ENCODE measurements at regions not wholly inside any gene's neighbourhood (a gene's known extent, or its start where the extent isn't known, plus 50 kb on each side); places are given as distances from the start of the nearest gene placed in this dataset.

DNA sequence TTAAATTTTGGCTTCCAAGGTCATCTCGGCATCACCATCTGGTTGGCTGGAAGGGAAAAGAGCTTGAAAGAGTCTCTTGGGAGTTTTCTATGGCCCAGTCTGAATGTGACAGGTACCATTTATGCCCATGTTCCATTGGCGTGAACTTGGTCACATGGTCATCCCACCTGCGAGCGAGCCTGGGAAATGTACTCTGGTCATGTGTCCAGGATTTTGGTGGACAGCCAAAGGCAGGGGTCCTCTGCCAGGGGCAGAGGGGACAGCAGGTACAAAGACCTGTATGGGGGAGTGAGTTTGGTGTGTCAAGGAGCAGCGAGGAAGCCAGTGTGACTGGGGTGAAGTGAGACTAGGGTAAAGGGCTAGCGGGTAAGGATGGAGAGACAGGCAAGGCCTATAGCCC, 112.6 kb downstream of the CDC5L start:
- DNase-seq, result no peak

DNA sequence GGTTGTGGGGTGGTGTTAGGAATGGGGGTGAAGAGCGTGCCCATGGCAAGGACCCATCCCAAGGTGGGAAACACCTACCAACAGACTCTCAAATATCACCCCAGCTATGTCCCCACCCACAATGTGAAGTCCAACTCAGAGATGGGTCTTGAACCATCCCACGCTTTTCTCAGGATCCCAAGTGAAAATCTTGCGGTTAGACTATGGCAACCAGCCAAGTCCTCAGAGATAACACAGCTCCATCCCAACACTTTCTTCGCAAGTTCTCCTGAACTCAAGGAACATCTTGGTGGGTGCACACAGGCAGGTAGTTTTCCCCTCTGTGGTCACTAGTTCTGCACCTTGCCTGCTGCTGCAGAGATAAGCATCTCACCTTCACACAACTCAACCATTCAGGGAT, 116.0 kb downstream of the CDC5L start:
- no peak for DNase-seq

DNA sequence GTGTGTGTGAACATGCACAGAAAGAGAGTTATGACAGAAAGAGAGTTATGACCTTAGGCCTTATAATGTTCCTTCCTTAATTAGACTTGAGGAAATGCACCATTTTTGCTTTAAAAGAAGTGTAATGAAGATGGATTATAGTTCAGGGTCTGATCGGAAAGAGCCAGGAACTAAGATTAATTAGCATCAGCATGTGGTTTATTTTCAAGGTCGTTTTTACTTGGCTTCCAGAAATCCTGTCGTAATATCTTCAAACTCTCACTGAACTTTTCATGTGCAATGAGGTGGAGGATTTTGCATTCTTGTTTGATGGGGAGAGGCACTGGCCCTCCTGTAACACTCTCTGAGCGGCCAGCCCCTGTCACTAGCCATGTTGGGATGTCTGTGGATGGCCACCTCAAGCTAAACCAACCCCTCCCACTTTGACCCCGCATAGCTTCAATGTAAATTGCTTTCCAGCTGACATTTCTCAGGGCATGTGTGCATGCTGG, 116.8 kb downstream of the CDC5L start:
- no peak for DNase-seq

DNA sequence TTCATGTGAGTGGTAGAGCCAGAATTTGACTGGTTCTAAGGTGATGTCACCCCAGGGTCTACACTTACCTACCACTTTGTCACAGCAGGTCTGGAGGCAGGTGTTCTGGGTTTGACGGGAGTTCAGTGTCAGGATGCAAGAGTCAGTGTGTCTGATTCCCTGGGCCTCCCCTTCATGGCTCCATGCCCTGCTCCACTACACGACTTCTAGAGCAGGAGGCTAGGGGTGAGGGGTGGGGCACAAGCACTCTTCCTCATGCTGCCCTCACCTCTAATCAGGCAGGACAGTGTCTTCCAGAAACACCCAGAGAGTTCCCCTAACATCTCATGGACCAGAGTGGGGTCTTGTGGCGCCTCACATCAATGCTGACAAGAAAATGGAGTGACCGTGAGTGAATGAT, 118.2 kb downstream of the CDC5L start:
- no peak for DNase-seq

DNA sequence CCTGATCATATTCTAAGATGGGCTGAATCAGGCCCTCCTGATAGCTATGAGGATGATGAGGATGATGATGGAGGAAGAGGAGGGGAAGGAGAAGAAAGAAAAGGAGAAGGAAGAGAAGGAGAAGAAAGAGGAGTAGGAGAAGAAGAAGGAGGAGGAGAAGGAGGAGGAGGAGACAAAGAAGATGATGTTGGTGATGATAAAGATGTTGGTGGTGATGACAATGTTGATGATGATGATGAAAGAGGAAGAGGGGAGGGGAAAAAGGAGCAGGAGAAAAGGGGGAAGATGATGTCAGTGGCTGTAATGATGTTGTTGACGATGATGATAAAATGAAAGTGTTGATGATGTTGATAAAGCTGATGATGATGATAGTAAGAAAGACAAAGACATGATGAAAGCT, 119.5 kb downstream of the CDC5L start:
- DNase-seq, result no peak

DNA sequence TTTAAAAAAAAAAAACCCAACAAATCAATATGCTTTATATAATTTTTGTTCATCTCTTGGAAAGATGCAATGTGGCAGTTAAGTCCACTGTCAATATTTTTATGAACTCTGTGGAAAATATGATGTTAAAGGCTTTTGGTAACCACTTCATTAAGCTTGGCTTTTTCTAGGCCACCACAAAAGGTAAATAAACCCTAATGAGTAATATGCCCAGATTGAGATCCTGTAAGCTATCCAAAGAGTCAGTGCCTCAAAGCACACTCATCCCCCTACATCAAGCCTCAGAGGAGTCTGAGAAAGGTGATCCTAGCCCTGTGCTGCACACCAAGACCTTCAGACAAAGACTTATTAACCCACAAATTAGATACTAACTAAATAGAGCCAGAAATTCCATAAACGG, 121.1 kb downstream of the CDC5L start:
- DNase-seq, result no peak

DNA sequence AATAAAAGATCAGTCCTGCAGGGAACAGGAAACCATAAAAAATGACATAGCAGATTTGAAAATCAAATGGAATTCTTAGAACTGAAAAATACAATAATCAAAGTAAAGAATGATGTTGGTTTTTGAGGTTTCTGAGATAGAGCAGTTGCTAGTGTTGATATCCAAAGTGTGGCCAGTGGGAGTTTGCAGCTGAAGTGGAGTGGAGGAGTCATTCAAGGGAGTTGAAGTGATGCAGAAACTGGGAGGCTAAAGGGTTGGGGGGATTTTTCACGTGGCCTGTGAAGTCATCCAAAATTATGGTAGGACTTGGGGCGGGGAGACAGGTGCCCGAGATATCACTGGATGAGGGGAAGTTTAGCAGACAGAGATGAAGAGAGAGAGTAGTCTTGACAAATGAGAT, 123.6 kb downstream of the CDC5L start:
- DNase-seq, result no peak

DNA sequence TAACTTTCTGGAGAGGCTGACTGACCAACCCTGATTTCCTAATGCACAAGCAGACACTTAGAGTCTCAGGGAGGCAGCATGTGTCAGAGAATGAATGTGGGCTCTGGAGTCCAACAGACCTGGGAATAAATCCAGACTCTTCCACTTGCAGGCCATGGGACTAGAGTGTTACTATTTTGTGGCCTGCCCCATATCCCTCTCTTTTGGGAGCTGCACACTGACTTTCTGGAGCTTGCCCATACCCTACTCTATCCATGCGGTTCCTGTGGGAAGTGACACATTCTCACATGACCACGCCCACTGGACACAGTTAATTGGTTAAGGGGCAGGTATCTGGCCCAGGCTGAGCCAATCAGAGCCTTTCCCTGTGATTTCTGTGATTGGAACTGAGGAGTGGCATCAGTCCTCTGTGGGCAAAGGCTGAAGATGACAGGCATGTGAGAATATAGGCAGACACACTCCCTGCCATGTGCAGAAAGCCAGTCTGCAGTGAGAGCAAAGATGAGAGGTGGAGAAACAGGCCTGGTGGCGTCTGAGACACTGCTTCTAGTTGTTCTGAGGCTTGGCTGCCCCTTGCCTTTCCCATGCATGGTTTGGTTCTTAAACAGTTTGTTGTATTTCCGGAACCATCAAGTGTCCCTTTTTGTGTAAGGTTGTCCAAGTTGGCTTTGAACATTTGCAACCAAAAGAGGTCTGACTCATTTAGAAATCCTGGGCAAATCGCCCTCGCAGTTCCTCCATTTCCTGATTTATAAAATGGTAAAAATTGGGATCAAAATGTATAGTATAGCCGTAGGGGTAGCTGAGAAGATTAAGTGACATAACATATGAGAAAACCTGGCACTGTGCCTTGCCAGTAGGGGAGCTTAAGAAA, 125.6 kb downstream of the CDC5L start:
- DNase-seq, result no peak

DNA sequence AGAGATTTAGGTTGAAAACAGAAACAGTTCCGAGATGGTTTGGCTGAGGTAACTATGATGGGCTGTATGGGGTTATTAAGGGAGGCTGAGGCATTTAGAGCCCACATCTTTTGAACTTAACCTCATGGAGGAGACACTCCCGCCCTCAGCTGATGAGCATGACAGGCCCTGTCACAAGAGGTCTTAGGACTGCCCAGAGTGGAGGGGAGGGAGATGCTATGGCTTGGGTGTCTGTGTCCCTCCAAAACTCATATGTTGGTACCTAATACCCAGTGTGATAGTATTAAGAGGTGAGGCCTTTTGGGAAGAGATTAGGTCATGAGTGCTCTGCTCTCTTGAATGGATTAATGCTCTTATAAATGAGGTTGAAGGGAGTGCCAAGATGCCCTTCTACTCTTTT, 126.6 kb downstream of the CDC5L start:
- no peak for DNase-seq

DNA sequence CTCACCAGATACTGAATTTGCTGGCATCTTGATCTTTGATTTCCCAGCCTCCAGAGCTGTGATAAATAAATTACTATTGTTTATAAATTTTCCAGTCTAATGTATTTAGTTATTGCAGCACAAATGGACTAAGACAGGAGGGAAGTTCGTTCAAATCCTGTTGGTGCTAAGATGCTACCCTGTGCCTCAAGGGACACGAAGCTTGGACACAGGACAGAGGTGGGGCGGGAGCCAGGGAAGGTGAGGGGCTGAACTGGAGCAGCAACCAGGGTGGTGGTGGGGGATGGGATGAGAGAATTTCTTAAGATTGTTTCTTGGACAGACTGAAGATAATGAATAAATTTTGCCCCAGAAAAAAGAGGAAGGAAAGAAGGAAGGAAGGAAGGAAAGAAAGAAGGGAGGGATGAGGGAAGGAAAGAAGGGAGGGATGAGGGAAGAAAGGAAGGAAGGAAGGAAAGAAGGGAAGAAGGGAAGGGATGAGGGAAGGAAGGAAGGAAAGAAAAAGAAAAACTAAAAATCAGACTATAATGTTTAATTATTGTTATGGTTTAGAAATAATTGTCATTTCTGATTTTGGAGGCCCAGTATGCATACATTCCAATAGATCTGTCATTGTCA, 127.2 kb downstream of the CDC5L start:
- no peak for DNase-seq

DNA sequence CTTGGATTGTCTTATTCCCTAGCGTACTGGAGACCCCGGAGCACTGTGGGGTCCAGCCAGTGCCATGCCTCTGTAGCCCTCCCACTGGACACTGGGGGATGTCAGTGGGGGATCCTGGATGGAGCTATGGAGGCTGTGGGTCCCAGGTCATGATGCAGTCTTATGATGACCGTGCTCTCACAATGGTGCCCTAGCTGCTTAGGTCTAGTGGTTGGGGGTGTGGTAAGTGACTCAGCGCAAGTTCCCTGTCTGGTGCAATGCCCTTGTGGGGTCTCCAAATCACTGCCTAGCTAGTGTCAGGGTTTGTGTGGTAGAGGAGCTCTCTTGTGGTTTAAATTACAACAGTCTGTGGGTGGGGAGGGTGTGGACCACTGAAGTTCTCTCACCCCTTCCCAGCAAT, 135.4 kb downstream of the CDC5L start:
- DNase-seq, result peak; percentile 18

DNA sequence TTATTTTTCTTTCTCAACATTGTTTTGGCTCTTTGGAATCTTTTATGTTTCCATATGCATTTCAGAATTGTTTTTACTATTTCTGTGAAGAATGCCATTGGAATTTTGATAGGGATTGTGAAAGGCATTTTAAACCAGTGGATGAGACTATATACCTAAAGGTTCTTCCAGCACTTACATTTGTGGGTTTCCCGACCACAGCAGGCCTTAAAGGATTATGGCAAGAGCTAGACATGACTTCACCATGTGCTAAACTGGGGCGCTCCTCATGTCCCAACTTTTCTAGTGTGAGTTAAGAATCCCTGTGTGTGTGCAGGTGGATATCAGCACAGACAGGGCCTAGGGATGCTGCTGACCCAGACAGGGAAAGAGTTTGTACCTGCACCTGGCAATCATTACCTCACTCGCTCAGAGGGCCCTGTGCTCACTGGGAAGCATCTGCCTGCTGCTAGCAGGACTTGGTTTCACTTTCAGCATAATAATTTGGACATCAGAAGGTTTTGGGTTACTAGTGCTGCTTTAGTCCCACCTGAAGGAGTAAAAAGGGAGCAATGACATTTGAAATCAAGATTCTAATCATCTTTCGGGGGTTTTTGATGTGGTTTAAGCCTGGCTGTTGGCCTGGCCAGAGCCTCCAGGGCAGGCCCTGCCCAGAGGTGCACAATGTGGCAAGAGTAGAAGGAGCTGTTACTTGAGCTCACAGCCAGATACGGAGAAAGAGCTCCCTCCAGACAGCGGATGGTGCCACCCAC, 137.1 kb downstream of the CDC5L start:
- no peak for DNase-seq

DNA sequence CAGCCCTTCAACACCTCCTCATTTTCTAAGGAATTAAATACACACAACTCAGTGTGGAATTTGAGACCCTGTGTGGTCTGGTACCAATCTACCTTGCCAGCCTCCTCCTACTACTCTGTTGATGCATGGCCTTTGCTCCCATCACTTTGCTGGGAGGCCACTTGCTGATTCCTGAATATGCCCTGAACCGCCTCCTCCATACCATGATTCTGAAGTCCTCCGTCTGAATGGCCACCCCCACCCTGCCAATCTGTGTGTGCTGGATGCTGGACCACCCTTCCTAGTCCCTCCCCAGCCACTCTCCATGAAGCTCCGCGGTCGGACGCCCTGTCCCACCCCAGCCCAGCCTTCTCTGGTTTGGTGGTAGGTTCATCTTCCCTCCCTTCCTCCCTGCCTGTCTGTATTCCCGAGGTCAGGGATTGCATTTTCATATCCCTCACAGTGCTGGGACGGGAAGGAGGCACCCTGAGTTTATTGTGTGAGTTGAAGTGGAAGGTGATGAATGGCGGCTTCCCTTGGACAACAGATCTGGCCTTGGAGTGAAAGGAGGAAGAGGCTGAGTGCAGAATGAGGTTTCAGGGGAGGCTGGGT, 138.3 kb downstream of the CDC5L start:
- DNase-seq, result no peak

DNA sequence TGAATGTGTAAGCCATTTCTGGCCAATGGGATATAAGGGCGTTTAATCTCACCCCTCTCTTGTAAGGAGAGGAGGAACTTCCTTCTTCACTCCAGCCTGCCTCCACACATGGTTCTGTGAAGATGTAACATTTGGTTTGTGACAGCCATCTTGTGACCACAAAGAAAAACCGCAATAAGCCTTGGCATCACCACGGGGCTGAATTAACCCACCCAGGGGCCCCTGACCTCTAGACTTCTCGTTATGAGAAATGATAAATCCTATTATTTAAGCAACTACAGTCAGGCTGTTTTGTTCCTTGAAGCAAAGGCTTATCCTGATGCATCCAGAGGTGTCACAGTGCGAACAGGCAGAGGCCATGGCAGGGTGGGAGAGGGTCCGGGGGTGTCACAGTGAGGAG, 139.7 kb downstream of the CDC5L start:
- peak; percentile 64 for DNase-seq

DNA sequence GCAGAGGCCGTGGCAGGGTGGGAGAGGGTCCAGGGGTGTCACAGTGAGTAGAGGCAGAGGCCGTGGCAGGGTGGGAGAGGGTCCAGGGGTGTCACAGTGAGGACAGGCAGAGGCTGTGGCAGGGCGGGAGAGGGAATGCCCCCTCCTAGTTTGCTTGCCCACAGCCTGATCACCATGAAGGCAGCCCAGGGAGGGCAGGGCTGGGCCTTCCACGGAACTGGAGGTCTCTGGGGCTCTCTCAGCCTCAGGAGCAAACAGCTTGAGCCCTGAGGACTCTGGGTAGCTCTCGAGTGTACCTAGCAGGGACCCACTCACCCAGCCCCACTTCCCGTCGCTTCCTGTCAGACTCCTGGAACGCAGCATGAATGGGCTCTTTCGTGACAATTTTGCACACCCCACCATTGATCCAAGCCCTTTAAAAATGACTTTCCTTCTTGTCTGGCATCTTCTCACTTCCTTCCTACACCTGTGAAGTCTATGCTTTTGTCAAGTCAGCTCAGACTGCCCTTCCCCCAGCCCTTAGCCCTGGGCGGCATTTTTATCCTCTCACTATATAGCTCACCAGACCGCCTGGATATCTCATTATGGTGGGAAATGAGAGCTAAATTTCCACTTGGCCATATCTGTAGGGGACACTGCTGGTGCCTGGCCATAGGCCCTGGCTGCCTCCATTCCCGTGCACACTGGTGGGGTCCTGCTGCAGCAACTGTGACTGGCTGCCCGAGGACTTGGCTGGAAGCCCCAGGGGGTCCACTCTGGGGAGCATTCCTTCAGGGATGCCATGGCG, 140.3 kb downstream of the CDC5L start:
- DNase-seq, result no peak

DNA sequence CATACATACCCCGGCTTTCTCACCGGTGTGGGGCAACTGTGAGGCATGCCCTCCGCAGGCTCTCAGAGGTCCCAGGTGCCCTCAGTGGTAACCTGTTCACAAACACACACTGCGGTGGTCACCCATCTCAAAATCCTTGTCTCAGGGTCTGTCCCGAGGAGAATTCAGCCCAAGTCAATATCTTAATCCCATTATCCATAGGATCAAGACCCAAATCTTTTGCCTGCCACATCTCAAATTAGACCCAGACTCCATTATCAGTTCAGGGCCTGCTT, 140.8 kb downstream of the CDC5L start:
- DNase-seq, result no peak

DNA sequence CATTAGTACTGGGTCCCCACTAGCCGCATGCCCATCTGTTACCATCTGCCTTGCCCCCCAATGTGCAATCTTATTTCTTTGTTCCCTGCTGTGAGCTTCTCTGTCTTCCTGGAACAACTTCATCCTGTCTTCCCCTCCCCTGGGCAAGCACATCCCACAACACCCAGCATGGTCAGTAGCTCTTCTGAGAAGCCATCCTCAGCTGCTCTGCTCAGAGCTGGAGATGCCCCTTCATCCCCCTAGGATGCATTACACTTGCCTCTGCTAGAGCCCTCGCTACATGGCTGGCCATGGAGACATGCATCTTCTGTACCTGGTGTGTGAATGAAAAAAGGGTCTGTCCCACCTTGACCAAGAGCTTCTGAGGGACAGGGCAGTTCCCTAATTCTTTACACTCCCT, 141.2 kb downstream of the CDC5L start:
- DNase-seq, result no peak

DNA sequence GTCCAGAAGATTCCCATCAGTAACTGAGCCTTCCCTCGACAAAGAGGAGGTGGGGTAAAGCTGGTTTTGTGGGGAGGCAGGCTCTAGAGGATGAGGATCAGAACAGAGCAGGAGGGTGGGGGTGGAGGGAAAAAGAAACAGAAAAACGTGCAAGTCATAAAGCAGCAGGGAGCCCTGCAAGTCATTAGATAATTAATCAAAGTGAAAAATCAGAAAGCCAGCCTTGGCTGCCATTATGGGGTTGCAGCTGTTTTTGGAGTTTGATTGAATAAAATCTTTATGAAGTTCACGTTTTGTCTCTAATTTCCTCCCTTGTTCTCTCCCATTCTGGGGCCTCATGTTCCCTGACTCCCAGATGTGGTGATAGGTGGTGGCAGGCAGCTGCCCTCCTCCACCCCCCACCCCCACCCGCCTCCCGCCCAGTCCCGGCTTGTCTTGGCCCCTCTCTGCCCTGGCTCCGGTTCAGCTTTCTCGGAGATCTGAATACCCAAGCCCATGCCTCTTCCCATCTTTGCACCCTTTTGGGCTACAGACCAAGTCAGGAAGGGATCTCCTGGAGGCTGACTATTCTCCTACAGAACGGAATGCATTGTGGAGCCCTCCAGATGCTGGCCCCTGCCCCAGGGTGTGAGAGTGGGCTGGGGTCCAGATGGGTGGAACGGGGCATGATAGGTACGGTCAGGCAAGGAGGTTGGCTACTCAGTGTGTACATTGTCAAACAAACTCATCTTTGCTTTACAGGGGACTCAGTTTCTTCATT, 141.8 kb downstream of the CDC5L start:
- no peak for DNase-seq

DNA sequence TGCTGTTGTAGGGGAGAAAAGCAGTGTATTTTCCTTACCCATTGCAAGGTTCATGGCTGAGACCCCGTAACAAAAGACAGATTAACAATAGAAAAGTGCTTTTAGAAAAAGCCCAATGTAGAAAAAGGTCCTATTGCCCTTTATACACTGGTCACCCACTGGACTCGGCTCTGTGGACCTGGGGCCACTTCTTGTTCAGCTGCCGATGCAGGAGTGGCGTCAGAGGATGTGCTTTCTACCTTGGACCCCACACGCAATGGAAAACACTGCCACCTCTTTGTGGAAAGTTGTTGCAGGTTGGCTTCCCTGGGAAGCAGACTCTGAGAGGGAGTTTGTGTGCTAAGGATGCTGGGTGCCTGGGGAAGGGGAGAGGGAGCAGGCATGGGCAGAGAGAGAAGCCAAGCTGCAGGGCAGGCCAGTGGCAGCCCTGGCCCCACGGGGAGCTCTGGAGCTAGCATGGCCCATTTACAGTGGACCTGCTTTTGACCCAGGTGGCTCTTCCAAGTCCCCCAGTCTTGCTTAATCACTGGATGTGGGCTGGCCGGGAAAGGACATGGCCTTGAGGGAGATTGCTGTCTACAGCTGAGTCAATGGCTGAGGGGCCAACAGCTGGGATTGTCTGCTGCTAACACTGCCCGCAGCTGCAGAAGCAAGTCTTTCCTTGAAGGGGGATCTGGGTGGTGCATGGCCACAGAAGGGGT, 142.9 kb downstream of the CDC5L start:
- no peak for DNase-seq

DNA sequence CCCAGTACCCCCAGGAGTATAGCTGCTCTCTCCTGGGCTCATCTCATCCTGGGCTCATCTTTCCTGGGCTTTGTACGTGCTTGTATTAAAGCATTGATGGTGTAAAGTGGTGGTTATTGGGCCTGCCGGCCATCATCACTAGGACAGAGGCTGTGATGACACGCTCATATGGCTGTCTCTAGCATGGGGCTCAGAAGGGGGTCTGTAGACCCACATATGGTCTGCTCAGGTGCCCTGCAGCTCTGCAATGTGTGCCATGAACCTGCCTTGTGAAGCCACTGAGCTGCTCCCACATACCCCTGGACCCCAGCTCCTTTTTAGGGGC, 143.4 kb downstream of the CDC5L start:
- no peak for DNase-seq

DNA sequence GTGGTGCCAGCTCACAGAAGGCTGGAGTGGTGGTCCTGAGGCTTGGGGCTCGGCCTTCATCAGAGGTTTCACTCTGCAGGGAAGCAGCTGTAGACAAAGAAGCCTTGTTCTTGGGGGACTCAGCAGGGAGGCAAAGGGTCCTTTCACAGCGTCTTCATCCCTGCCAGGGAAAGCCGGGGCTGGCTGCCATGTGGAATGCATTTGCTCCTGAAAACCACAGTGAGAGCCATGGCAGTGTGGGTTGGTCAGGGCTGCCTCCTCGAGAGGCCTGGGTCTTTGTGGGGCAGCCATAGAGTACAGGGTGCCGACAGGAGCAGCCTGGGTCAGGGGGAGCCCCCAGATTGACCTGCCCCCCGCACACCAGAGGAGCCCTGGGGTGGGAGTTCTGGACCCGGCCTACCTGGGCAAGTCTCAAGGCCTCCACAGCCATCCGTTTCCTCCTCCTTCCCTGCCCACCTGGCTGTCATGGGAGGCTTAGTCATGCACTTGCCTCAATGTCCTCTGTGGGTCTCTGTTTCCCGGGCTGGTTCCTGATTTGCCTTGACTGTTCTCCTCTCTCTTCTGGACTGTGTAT, 144.0 kb downstream of the CDC5L start:
- no peak for DNase-seq
